OCI-LY1 (cell line): ENCODE measurements at regions not wholly inside any gene's neighbourhood (a gene's known extent, or its start where the extent isn't known, plus 50 kb on each side); places are given as distances from the start of the nearest gene placed in this dataset.

Source experiments
- H2AFZ ChIP-seq: fragments of 200-600 bp; sonication (generic), shearing (Covaris generic); 2 replicates; pipeline ENCODE4 v1.6.0; 2014; ENCODE audit warnings: antibody characterized with exemption, mild to moderate bottlenecking, low read length
- H3F3A ChIP-seq: fragments of 200-600 bp; sonication (generic), shearing (Covaris generic); 2 replicates; pipeline ENCODE4 v1.6.0; 2014; ENCODE audit warnings: mild to moderate bottlenecking, antibody characterized with exemption, low read length, moderate library complexity; ENCODE audit not compliant: insufficient read depth
- H3K27ac ChIP-seq: fragments of 200-600 bp; sonication (generic); 2 replicates; pipeline ENCODE4 v1.5.1; 2014; ENCODE audit warnings: low read length, mixed run types, mild to moderate bottlenecking, low read depth; ENCODE audit not compliant: poor library complexity, severe bottlenecking
- H3K27me3 ChIP-seq: fragments of 200-600 bp; sonication (generic); 2 replicates; pipeline ENCODE4 v1.6.0; 2014; ENCODE audit warnings: antibody characterized with exemption, mild to moderate bottlenecking, low read length, moderate library complexity; ENCODE audit not compliant: insufficient read depth
- H3K36me3 ChIP-seq: fragments of 200-600 bp; sonication (generic); 2 replicates; pipeline ENCODE4 v1.6.1; 2014; ENCODE audit warnings: mild to moderate bottlenecking, antibody characterized with exemption, low read length, moderate library complexity, mixed read lengths; ENCODE audit not compliant: insufficient read depth
- H3K4me1 ChIP-seq: fragments of 200-600 bp; sonication (generic); 2 replicates; pipeline ENCODE4 v1.5.1; 2014; ENCODE audit warnings: mild to moderate bottlenecking, low read length, moderate library complexity; ENCODE audit not compliant: insufficient read depth, severe bottlenecking
- H3K4me2 ChIP-seq: fragments of 200-600 bp; sonication (generic), shearing (Covaris generic); 2 replicates; pipeline ENCODE4 v1.6.1; 2014; ENCODE audit warnings: low read length
- H3K4me3 ChIP-seq: fragments of 200-600 bp; sonication (generic); 2 replicates; pipeline ENCODE4 v1.5.1; 2014; ENCODE audit warnings: low read length, low read depth, mild to moderate bottlenecking, mixed read lengths; ENCODE audit not compliant: poor library complexity, severe bottlenecking
- H3K79me2 ChIP-seq: fragments of 200-600 bp; shearing (Covaris generic); 2 replicates; pipeline ENCODE4 v1.6.1; 2016; ENCODE audit warnings: mixed run types, low read length, mixed read lengths; ENCODE audit not compliant: insufficient read depth
- H3K9ac ChIP-seq: fragments of 200-600 bp; sonication (generic), shearing (Covaris generic); 2 replicates; pipeline ENCODE4 v1.6.1; 2014; ENCODE audit warnings: mild to moderate bottlenecking, low read length, mixed read lengths
- H3K9me2 ChIP-seq: fragments of 200-600 bp; sonication (generic), shearing (Covaris generic); 2 replicates; pipeline ENCODE4 v1.6.1; 2014; ENCODE audit warnings: low read depth, mild to moderate bottlenecking, low read length, mixed read lengths
- H3K9me3 ChIP-seq: fragments of 200-600 bp; shearing (Covaris generic); 2 replicates; pipeline ENCODE4 v1.6.1; 2014; ENCODE audit warnings: low read length, mixed read lengths
- H4K20me1 ChIP-seq: fragments of 200-600 bp; sonication (generic), shearing (Covaris generic); 2 replicates; pipeline ENCODE4 v1.6.0; 2016; ENCODE audit warnings: mild to moderate bottlenecking, low read length; ENCODE audit not compliant: insufficient read depth
- CTCF ChIP-seq: fragments of 200-600 bp; sonication (generic), shearing (Covaris generic); IDR thresholded peaks from 2 replicates; pipeline ENCODE4 v1.5.1; 2017; ENCODE audit warnings: mild to moderate bottlenecking, antibody characterized with exemption, low read length, moderate library complexity, mixed read lengths
- EZH2 ChIP-seq: fragments of 200-600 bp; sonication (generic), shearing (Covaris generic); IDR thresholded peaks from 2 replicates; pipeline ENCODE4 v1.8.0; 2017; ENCODE audit warnings: borderline replicate concordance, mixed run types, mild to moderate bottlenecking, antibody characterized with exemption, low read length, moderate library complexity, mixed read lengths

GRCh38 chr4:138815811-138816210 is 199.8 kb upstream of the NOCT start:
- Histone ChIP-seq H3K9me2 (no peaks in the 10 kb centered on the region), H3K79me2 (no peaks in the 10 kb centered on the region), H3K4me1 (no peaks in the 10 kb centered on the region), H3F3A (no peaks in the 10 kb centered on the region), H3K36me3 (no peaks in the 10 kb centered on the region), H3K27me3 (no peaks in the 10 kb centered on the region), H3K9me3 (no peaks in the 10 kb centered on the region), H3K9ac (no peak overlapping the region), H3K4me2 (no peak overlapping the region), H3K27ac (no peak overlapping the region), H2AFZ (no peak overlapping the region), H3K4me3 (no peak overlapping the region), H4K20me1 (no peaks in the 10 kb centered on the region)
- TF ChIP-seq EZH2 (no peak), CTCF (no peak)

DNA sequence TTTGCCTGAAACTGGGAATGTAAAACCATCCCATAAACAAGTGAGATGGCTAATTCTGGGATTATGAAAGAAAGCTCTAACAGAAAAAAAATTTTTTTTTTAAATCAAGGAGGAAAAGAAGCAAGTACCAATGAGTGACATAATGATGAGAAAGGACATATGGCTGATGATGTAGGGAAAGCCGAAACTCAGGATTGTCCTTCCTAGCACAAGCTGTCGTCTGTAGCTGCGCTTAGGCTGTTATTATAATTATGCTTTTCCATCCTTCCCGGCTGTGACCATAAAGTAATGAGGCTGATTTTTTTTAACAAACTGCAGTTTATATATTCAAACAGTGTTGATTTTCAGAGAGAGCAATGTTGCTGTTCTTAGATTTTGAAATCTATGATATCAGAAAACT is 209.8 kb upstream of the NOCT start:
- Histone ChIP-seq H3K9ac (no peak overlapping the region), H3K27me3 (no peaks in the 10 kb centered on the region; the same call in 1 of the 2 replicates), H3K36me3 (no peaks in the 10 kb centered on the region), H3K79me2 (no peaks in the 10 kb centered on the region), H3K4me2 (no peak overlapping the region), H3K4me3 (no peak overlapping the region), H3K4me1 (no peaks in the 10 kb centered on the region), H3K9me2 (no peaks in the 10 kb centered on the region), H3F3A (no peaks in the 10 kb centered on the region), H3K27ac (no peak overlapping the region), H3K9me3 (no peaks in the 10 kb centered on the region), H2AFZ (no peak overlapping the region), H4K20me1 (no peaks in the 10 kb centered on the region)
- TF ChIP-seq CTCF = no peak
- no peak for TF ChIP-seq EZH2

GRCh38 chr4:138804711-138805110 is 210.9 kb upstream of the NOCT start:
- no peaks in the 10 kb centered on the region for H3F3A ChIP-seq
- H3K79me2 ChIP-seq = no peaks in the 10 kb centered on the region
- TF ChIP-seq CTCF (no peak), EZH2 (no peak)
- H3K9ac ChIP-seq = no peak overlapping the region
- no peak overlapping the region for H3K4me2 ChIP-seq
- H3K9me2 ChIP-seq = no peaks in the 10 kb centered on the region
- H3K36me3 ChIP-seq = no peaks in the 10 kb centered on the region
- no peaks in the 10 kb centered on the region; the same call in 1 of the 2 replicates for H3K27me3 ChIP-seq
- H3K9me3 ChIP-seq = no peaks in the 10 kb centered on the region
- no peak overlapping the region for H2AFZ ChIP-seq
- H4K20me1 ChIP-seq = no peaks in the 10 kb centered on the region
- H3K4me3 ChIP-seq = no peak overlapping the region
- H3K4me1 ChIP-seq = no peaks in the 10 kb centered on the region
- no peak overlapping the region for H3K27ac ChIP-seq
